AG08395 (cell line): ENCODE measurements at regions not wholly inside any gene's neighbourhood (a gene's known extent, or its start where the extent isn't known, plus 50 kb on each side); places are given as distances from the start of the nearest gene placed in this dataset.
"Not testable (repeated sequence)": the region's sequence is repeated elsewhere in the genome, so short reads cannot be mapped to it uniquely, and the experiment has no call there.

Source experiments
- DNase-seq: peaks from one replicate; pipeline ENCODE4 v3.0.0; 2012; ENCODE audit warnings: mixed read lengths, low spot score

DNA sequence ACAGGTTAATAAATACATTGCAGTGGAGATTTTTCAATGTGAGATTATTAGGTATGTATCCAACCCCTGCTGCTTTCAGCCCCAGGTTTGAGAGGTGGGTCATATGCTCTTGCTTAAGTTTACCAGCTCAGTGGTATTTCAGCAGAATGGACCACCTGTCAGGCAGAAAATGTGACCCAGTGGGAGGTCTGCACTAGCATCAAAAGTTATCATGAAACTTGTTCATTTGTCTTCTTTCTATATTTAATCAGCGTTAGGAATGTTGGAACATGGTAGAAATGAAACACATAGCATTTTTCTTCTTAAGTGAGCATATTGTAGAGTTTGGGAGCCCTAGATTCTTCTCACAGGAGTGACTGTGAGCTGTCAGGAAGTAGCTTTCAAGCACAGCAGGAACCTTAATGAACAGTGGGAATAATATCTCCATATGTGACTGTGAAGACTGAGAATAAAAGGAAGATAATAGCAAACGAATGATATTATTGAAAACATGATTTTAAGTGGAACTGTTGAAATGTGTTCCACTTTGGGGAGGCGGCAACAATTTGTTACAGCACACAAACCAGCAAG, 596.9 kb upstream of the CDH6 start:
- no peak for DNase-seq

DNA sequence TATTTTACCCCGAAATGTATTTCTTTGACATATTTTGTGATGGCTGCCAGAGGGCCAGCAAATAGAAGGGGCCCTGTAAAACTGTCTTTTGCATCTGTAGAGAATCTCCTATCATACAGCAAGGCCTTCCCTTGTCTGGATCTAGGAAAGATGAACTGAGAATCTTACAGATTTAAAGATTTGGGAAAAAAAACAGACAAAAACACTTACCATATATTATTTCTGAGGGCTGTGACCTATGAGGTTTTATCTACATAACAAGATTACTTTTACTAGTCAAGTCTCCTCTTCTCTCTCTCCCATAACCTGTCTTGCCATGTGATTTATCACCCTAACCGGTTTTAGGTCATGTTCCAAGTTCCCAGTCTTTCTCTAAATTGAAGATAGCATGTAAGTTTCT, 599.2 kb upstream of the CDH6 start:
- no peak for DNase-seq

GRCh38 chr5:30592833-30593232, 600.7 kb upstream of the CDH6 start:
- DNase-seq = no peak

DNA sequence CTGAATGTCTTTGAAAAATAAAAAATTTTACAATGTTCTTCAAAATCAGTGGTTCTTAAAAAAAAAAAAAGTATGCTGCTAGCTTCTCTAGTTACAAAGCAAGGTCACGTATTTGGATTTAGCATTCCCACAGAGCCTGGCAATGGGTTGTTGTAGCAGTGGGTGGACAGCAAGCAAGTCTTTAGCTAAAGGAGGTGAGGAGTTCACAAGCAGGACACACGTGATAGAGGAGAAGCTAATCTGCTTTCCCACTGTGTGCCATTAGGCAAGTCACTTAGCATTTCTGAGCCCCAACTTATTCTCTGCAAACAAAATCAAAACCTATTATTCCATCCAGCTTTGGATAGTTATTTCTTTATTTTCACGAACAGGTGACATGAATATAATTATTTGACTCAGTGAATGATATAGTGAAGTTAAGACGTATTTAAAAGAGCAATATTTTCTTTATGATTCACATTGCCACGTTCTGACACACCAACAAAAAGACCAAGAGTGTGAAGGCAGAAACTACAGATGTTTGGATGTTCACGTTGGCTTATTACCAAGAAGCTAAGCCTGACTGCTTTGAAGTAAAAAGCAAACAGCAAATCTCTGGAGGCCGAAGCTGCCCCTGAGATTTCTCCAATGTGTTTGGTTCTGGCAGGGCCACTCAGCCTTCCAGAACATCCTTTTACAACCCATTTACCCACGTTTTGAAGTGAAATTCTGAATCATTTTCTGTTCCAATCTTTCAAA, 612.1 kb upstream of the CDH6 start:
- DNase-seq = no peak

DNA sequence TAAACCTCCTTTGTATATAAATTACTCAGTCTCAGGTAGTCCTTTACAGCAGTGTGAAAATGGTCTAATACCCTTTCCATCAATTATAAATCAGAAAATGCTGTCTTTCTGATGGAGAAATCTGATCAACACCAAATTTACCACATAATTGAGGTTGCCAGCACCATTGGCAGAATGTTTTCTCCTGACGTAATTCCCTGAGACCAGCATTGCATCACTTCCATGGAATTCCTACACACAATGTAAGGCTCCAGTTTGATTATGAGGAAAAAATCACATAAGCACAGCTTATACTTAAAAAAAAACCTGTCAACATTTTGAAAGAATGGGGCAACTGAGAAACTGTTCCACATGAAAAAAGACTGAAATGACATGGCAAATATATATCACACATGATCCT, 618.7 kb upstream of the CDH6 start:
- DNase-seq = no peak

GRCh38 chr5:30572279-30572678, 621.2 kb upstream of the CDH6 start:
- DNase-seq = no peak

DNA sequence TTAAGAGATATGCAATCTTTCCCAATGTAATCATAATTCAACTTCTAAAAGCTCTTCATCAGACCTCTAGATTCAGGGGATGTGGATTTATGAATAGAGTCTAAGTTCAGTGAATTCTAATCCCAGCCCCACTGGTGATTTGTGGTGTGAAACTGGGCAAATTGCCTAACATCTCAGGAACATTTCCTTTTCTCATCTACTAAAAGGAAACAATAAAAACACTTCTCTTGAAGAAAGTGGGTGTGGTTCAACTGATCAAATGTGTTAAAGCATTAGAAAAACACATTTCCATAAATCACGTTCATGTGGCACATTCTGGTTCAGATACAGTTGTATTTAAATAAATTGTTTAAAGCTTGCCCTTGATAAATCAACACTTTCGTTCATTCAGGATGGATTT, 631.7 kb upstream of the CDH6 start:
- DNase-seq = no peak

DNA sequence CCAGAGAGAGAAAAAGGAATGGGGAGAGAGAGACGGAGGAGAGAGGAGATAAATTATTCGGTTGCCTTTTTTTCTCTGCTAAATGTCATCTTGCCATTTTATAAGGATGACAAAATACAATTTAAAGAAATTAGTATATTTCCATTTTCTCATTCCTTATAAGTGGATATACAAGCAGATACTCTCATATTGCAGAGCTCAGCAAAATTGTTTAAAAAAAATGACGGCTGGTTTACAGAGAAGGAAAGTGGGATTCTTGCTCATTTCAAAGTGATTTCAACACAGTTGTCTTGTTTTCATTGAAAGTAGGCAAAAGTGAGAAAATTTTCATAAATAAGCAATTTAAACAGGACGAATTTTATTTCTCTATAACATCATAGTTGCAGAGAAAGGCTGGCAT, 641.9 kb upstream of the CDH6 start:
- no peak for DNase-seq

DNA sequence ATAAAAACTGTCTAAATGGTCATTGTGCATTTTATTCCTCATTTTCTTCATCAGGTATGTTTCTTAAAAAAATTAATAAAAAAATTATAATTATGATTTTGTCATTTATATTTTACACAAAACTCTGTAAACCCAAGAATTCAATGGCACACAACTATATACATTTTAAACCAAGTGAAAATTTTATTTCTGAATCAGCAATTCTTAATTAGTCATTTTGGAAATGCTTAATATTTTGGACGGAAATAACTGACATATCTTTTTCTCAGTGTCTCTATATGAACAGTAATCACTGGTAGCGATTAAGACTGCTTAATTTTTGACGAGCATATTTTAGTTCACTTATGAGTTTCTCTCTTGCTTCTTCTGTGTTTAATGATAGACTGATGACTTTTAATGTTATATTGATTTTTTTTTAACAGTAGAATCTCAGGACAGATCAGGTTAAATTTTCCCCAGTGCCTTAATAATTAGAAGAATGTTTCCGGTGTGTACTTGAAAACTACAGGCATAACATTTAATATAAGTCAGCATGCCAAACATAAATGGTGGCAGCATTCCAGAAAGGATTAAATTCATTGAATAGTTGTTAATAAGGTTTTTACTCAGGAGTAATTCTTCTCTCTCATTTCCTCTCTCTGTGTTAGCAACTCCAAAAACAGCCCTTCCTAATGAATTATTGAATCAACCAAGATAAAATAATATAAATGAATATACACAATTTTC, 644.7 kb upstream of the CDH6 start:
- no peak for DNase-seq

DNA sequence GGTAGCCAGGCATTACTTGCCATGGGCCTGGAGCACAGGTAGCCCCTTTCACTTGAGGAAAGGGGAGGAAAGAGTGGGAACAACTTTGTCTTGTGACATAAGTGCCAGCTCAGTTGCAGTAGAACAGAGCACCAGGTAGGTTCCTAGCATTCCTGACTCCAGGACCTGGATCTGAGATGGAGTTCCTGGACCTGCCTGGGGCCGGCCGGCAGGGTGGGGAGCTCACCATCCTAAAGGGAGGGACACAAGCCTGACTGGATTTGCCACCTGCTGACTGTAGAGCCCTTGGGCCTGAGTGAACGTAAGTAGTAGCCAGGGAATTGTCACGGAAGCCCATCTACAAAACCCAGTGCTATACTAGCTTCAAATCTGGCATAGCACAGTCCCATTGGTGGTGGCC, 653.3 kb upstream of the CDH6 start:
- no peak for DNase-seq

DNA sequence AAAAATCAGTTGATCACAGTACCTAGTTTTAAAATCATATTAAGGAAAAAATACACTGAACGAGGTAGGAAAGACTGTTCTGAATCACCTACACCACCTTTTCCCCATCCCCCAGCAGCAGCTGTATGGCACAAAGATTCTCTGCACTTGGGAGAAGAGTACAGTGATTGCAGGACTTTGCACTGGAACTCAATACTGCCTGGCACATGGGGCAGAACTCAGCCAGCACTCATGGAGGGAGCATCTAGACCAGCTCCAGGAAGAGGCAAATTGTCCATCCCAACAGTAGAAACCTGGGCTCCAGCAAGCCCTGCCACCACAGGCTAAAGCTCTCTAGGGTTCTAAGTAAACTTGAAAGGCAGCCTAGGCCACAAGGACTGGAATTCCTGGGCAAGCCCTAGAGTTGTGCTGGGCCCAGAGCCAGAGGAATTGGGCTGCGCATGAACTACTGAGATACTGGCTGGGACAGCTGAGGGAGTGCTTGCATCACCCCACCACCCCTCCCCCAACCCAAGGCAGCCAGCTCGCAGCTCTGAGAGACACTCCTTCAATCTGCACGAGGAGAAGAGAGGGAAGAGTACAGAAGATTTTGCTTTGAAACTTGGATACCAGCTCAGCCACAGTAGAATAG, 654.4 kb upstream of the CDH6 start:
- DNase-seq = no peak

DNA sequence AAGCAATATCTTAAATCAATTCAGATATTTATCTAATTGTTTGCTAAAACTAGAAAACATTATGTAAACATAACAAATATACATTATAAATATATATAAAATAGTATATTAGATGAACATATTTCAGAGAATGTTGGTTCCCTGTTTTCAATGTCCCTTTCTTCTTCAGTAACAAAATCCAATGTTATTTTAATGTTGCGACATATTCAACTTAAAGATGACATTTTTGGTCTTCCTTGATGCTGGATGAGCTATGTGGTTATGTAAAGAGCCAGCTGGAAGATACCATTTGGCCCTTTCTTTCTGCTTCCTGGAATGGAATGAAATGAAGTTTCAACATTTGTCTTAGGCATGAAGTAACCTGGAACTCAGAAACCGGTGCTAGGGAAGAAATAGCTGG, 668.1 kb upstream of the CDH6 start:
- DNase-seq = no peak

- DNase-seq = no peak
Observed at GRCh38 chr5:30524428-30524827, 669.1 kb upstream of the CDH6 start.

GRCh38 chr5:30523061-30523460, 670.4 kb upstream of the CDH6 start:
- no peak for DNase-seq

DNA sequence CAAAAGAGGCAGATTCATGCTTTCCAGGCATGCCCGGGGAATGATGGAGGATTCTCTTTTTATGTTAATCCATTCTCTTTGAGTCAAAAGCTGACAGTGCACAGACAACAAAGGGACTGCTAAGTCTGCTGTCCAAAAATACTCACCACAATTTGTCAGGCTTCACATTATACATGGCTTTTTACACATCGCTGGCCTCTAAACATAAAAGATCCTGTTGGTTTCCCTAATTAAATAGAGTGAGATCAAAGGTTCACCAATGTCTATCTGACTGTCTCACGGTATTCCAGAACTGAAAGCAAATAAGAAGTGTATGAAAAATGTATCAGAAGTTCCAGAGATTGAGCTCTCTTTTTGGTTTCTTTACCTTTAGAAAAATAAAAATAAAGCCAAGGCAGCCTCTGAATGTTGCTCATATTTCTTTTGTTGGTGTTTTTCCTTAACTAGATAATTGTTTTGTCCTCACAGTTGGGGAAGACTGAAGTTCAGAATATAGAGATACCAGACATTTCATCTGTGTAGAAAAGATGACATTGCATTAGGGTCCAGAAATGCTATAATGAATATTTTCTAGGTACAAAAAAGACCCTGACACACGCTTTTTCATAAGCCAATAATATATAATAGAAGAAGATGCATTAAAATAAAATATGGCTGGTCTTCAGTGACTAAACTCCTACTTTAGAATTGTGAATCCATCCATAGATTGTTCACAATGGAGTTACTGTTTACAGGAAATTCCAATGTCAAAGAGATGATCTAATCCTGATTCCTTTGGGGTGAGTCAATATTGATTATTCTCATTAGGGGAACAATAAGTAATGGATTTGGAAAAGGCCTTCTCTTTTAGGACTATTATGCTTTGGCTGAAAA, 688.2 kb upstream of the CDH6 start:
- DNase-seq = no peak

DNA sequence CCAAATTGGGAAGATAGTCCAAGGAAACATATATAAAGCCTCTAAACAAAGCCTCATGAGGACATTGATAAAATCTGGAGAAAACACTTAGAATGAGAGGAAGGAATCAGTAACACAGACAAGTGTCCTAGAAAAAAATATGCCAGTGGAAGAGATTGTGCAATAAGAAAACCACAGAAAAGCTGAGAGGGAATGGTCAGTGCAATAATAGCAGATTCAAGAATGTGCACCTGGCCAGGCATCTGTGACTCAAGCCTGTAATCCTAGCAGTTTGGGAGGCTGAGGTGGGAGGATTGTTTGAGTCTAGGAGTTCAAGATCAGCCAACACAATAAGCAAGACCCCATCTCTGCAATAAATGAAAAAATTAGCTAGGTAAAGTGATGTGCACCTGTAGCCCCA, 691.2 kb upstream of the CDH6 start:
- DNase-seq = no peak

DNA sequence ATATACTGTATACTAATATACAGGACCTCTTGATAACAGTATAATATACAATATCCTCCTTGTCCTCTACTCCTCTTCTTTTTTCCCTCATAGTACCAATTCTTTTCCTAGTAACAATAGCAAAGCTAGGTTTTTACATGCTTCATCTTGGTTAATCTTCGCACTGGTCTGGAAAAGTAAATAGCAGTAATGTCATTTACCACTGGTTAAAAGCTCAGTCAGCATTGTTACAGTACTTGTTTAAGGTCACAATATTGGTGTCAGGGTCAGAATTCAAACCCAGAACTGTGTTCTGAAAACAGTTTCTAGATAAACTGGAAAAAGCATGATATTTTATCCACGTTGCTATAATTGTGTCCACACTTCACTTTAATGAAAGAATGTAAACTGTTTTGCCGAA, 692.4 kb upstream of the CDH6 start:
- no peak for DNase-seq

GRCh38 chr5:30500513-30500912, 693.0 kb upstream of the CDH6 start:
- DNase-seq = no peak

DNA sequence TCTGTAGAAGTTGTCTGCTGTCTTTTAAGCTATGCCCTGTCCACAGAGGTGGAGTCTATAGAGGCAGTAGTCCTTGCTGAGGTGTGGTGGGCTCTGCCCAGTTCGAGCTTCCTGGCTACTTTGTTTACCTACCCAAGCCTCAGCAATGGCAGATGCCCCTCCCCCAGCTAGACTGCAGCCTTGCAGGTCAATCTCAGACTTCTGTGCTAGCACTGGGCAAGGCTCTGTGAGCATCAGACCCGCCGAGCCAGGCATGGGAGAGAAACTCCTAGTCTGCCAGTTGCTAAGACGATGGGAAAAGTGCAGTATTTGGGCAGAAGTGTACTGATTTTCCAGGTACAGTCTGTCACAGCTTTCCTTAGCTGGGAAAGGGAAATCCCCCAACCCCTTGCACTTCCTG, 694.1 kb upstream of the CDH6 start:
- DNase-seq = no peak

- no peak for DNase-seq
Observed at GRCh38 chr5:30498972-30499371, 694.5 kb upstream of the CDH6 start.

- DNase-seq = not testable (repeated sequence)
Observed at GRCh38 chr5:30498509-30498908, 695.0 kb upstream of the CDH6 start.

DNA sequence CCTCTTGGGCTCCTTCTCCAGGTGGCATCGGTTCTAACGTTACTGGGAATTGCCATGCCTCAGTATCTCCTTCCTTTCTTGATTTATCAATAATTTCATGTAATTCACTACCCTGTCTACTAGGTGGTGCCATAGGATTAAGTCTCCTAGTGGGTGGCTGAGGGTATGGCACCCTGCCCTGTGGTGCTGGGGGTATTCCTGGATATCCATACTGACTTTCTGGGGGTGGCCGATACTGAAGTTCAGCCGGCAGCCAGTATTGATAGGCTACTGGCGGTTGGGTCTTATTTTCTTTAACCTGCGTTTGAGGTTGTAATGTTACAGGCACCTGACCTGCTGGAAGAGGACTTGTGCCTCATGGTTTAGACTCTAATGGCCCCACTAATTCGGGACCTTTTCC, 699.4 kb upstream of the CDH6 start:
- DNase-seq = not testable (repeated sequence)
